Panc1 (cell line): ENCODE measurements at regions not wholly inside any gene's neighbourhood (a gene's known extent, or its start where the extent isn't known, plus 50 kb on each side); places are given as distances from the start of the nearest gene placed in this dataset.

Experiments used
- ATAC-seq: fragments of 200-7000 bp; cut with Tn5 transposase; 2 replicates; pipeline ENCODE4 v1.9.1; 2020; ENCODE audit warnings: mild to moderate bottlenecking, moderate library complexity
- BruUV-seq: library from RNA; stranded (reverse); fragments of 400-500 nt; replicated peaks from 2 replicates; lab custom pipeline; 2021; lab: Mats Ljungman, UMichigan
- CTCF ChIA-PET: fragments of 300-600 bp; sonication (Branson Sonifier 250); formaldehyde crosslinking; loops from one replicate; lab custom pipeline; 2022; ENCODE audit warnings: antibody characterized with exemption; lab: Charles Lee
- POLR2A ChIA-PET: fragments of 300-600 bp; sonication (Branson Sonifier 250); formaldehyde crosslinking; loops from one replicate; lab custom pipeline; 2022; ENCODE audit warnings: antibody characterized with exemption; lab: Charles Lee
- DNase-seq: peaks from one replicate; pipeline ENCODE4 v3.0.0-alpha.2; 2010; ENCODE audit warnings: low read depth, low spot score
- H3K27ac ChIP-seq: 2 replicates; pipeline ENCODE4 v1.5.1; 2011; ENCODE audit warnings: mild to moderate bottlenecking, low read length, inconsistent platforms
- H3K27me3 ChIP-seq: fragments of 200-500 bp; sonication (Bioruptor generic); 2 replicates; pipeline ENCODE4 v1.6.0; 2014; ENCODE audit warnings: low read length, inconsistent platforms; ENCODE audit not compliant: control insufficient read depth, insufficient read depth
- H3K36me3 ChIP-seq: fragments of 200-500 bp; sonication (Bioruptor generic); 2 replicates; pipeline ENCODE4 v1.5.1; 2014; ENCODE audit warnings: inconsistent platforms, mild to moderate bottlenecking, low read length, moderate library complexity; ENCODE audit not compliant: control insufficient read depth, insufficient read depth
- H3K4me1 ChIP-seq: 2 replicates; pipeline ENCODE4 v1.5.1; 2011; ENCODE audit warnings: inconsistent platforms, mild to moderate bottlenecking, low read length, moderate library complexity; ENCODE audit not compliant: control insufficient read depth, insufficient read depth
- H3K4me3 ChIP-seq, 2 experiments: 2 replicates each; pipeline ENCODE4 v1.5.1; 2011 to 2012; ENCODE audit warnings: low read depth in 2 of 2, low read length in 2 of 2, mild to moderate bottlenecking in 2 of 2, inconsistent platforms in 1 of 2, moderate library complexity in 1 of 2
- H3K9me3 ChIP-seq: fragments of 200-500 bp; sonication (Bioruptor generic); 2 replicates; pipeline ENCODE4 v1.5.1; 2014; ENCODE audit warnings: low read depth, mild to moderate bottlenecking, inconsistent platforms, low read length, moderate library complexity; ENCODE audit not compliant: control insufficient read depth, insufficient read depth
- CTCF ChIP-seq: fragments of 450-650 bp; IDR thresholded peaks from 2 replicates; pipeline ENCODE4 v1.5.1; 2017; ENCODE audit warnings: mild to moderate bottlenecking
- POLR2AphosphoS5 ChIP-seq: IDR thresholded peaks from 2 replicates; pipeline ENCODE4 v1.6.1; 2012; ENCODE audit warnings: mild to moderate bottlenecking, low read depth, low read length, moderate library complexity
- REST ChIP-seq, 2 experiments: IDR thresholded peaks; 2 replicates each; pipeline ENCODE4 v1.6.1; 2011 to 2012; ENCODE audit warnings: low read depth in 2 of 2, control low read depth in 1 of 2, low read length in 1 of 2, mild to moderate bottlenecking in 1 of 2, moderate library complexity in 1 of 2; ENCODE audit not compliant: insufficient read depth in 1 of 2
- SIN3A ChIP-seq: IDR thresholded peaks from 2 replicates; pipeline ENCODE4 v1.6.1; 2012; ENCODE audit warnings: low read depth, mild to moderate bottlenecking, low read length, moderate library complexity, borderline replicate concordance; ENCODE audit not compliant: insufficient read depth
- TCF7L2 ChIP-seq: IDR thresholded peaks from 2 replicates; pipeline ENCODE4 v1.6.1; 2011; ENCODE audit warnings: mild to moderate bottlenecking, low read depth, low read length, inconsistent platforms
- in situ Hi-C: cut with HindIII; loops from 2 replicates; pipeline ENCODE4 v1.10.0; 2016; ENCODE audit warnings: low sequenced_read_pairs, low pct_unique_long_range_greater_than_20kb
- intact Hi-C: fragments of 100-400 bp; cut with micrococcal nuclease; formaldehyde crosslinking; loops from one replicate; pipeline ENCODE4 v1.10.0; 2022; ENCODE audit not compliant: unreplicated experiment

DNA sequence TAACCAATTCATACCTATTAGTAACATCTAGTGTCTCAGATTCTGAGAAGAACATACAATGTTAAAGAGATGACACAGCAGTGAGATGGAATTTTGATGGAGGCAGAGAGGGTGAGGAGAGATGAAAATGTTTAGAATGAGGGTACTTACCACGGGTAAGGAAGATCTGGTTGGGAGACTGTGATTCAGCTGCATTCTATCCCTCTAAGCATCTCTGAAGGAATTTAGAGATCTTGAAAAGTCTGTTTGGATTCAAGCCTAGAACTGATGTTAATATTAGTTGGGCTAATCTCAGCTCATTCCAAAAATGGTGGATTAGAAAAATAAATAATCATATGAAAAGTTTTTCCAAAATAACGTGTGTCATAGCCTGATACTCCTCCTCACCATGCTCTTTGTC, 191.5 kb upstream of the CLINT1 start:
- in situ Hi-C loops: no loop called here
- Histone ChIP-seq H3K4me1 (no peaks in the 10 kb centered on the region), H3K4me3 (no peak overlapping the region), H3K27me3 (0 out of 2 replicates have a peak, but pooled peaks cover 2% of the 10 kb centered on the region), H3K36me3 (no peaks in the 10 kb centered on the region), H3K9me3 (no peaks in the 10 kb centered on the region), H3K27ac (no peak overlapping the region)
- intact Hi-C loops: no loop called here
- ChIA-PET POLR2A (no interaction called here), CTCF (no interaction called here)
- no TSS peak for BruUV-seq
- DNase-seq (no peak), ATAC-seq (no peak)
- no peak for TF ChIP-seq POLR2AphosphoS5
- TF ChIP-seq CTCF: no peak
- no peak for TF ChIP-seq TCF7L2
- TF ChIP-seq SIN3A: no peak
- TF ChIP-seq REST (IDR thresholded peaks at IDR 0.05; ENCODE audit: insufficient read depth in 1 of 2, low read depth in 2 of 2, low read length in 1 of 2): no peak

GRCh38 chr5:158049459-158049858, 190.5 kb upstream of the CLINT1 start:
- no peak for ATAC-seq
- H3K27ac ChIP-seq: no peak overlapping the region
- no peaks in the 10 kb centered on the region for H3K36me3 ChIP-seq
- no peak overlapping the region for H3K4me3 ChIP-seq
- in situ Hi-C loops (no loop called here), intact Hi-C loops (no loop called here)
- no TSS peak for BruUV-seq
- ChIA-PET POLR2A (no interaction called here), CTCF (no interaction called here)
- H3K4me1 ChIP-seq: no peaks in the 10 kb centered on the region
- H3K9me3 ChIP-seq: no peaks in the 10 kb centered on the region
- no peak for TF ChIP-seq SIN3A
- TF ChIP-seq REST (IDR thresholded peaks at IDR 0.05; ENCODE audit: insufficient read depth in 1 of 2, low read depth in 2 of 2, low read length in 1 of 2): no peak
- no peak for TF ChIP-seq TCF7L2
- TF ChIP-seq POLR2AphosphoS5: no peak
- no peak for TF ChIP-seq CTCF
- 0 out of 2 replicates have a peak, but pooled peaks cover 2% of the 10 kb centered on the region for H3K27me3 ChIP-seq
- no peak for DNase-seq
